Heart right ventricle (tissue), 16 donors: ENCODE measurements at regions not wholly inside any gene's neighbourhood (a gene's known extent, or its start where the extent isn't known, plus 50 kb on each side); places are given as distances from the start of the nearest gene placed in this dataset.

Experiments
- ATAC-seq, 8 donors: fragments of 200-7000 bp; cut with Tn5 transposase; one replicate each; pipeline ENCODE4 v1.9.1; 2020; ENCODE audit warnings: mild to moderate bottlenecking in 8 of 8, moderate library complexity in 8 of 8, moderate number of reproducible peaks in 1 of 8
- DNase-seq, 2 donors: peaks; one replicate each; pipeline ENCODE4 v3.0.0-alpha.2; 2020
- H3K27ac ChIP-seq, 10 donors: fragments of 200-600 bp; sonication (generic) in 2 of 10; one replicate each; pipeline versions ENCODE4 v1.5.0 to v1.8.0; 2020 to 2022; ENCODE audit warnings: mild to moderate bottlenecking in 3 of 10
- H3K27me3 ChIP-seq, 7 donors: fragments of 200-600 bp; one replicate each; pipeline ENCODE4 v1.8.0; 2021 to 2022; ENCODE audit warnings: mild to moderate bottlenecking in 2 of 7
- H3K36me3 ChIP-seq, 9 donors: fragments of 200-600 bp; sonication (generic) in 1 of 9; one replicate each; pipeline versions ENCODE4 v1.5.0 to v1.8.0; 2020 to 2022; ENCODE audit warnings: mild to moderate bottlenecking in 2 of 9
- H3K4me1 ChIP-seq, 9 donors: fragments of 200-600 bp; sonication (generic) in 1 of 9; one replicate each; pipeline versions ENCODE4 v1.5.0 to v1.8.0; 2020 to 2022; ENCODE audit warnings: mild to moderate bottlenecking in 4 of 9
- H3K4me3 ChIP-seq, 10 donors: fragments of 200-600 bp; sonication (generic) in 2 of 10; one replicate each; pipeline versions ENCODE4 v1.5.0 to v1.8.0; 2020 to 2022; ENCODE audit warnings: mild to moderate bottlenecking in 7 of 10, moderate library complexity in 2 of 10
- H3K9me3 ChIP-seq, 11 donors: fragments of 200-600 bp in 10 of 11; sonication (generic) in 2 of 11; one replicate each; pipeline versions ENCODE4 v1.5.0 to v1.8.0; 2013 to 2022; ENCODE audit warnings: mild to moderate bottlenecking in 2 of 11, control low read depth in 1 of 11, moderate library complexity in 1 of 11
- CTCF ChIP-seq, 9 donors: fragments of 200-600 bp; sonication (generic) in 2 of 9; IDR thresholded peaks; one replicate each; pipeline versions ENCODE4 v1.5.0 to v1.8.0; 2021 to 2022; ENCODE audit warnings: antibody characterized with exemption in 9 of 9, mild to moderate bottlenecking in 5 of 9, moderate library complexity in 1 of 9
- WGBS, 2 donors: extraction: QIAGEN DNeasy Blood & Tissue Kit; methylation state at CpG; one replicate each; pipeline ENCODE4 v1.1.7; 2013; ENCODE audit warnings: inconsistent platforms in 1 of 2; 5-methylcytosine and 5-hydroxymethylcytosine counted together
- intact Hi-C, 10 donors: fragments of 100-400 bp; cut with DNase I; formaldehyde crosslinking; loops; one replicate each; pipeline versions ENCODE4 v1.11.1 to v1.14.2; 2022
- donor health status: Arrhythmogenic right ventricular cardiomyopathy.
- donor health status: ischemic (EF 13 %, LVEDD 7.1; RV severe dilation, severe dysfunction).
- donor health status: healthy with polysubstance abuse.
- donor health status: DM: no; HTN: yes; CAD: no.
- donor health status: DM: no; HTN: no; CAD: no.
- donor health status: ischemic (EF 25% LVEDD 6.9; RV normal size, moderate dysfunction).
- donor health status: ischemic (EF 25% LVEDD 5.7; RV mildly dilated, moderate dysfunction).
- donor health status: healthy.
- donor health status: DM: yes; HTN: yes; CAD: no.
- donor health status: Ischemic cardiomyopathy.
- donor health status: ischemic (EF 35%, LVEDD 5.7; RV mildly dilated, moderate dysfunction).
- donor health status: nonischemic (EF 11% LVEDD 7.7; RV severe dilation, severe dysfunction).
- donor health status: DM: yes; HTN: yes; CAD: no.
- donor health status: PGD.
- donor health status: ischemic (EF 29% LVEDD 5.4; RV normal size, mild dysfunction).
- donor health status: nonischemic (EF 23%, LVEDD 6.1; RV moderate dilation, normal function).

DNA sequence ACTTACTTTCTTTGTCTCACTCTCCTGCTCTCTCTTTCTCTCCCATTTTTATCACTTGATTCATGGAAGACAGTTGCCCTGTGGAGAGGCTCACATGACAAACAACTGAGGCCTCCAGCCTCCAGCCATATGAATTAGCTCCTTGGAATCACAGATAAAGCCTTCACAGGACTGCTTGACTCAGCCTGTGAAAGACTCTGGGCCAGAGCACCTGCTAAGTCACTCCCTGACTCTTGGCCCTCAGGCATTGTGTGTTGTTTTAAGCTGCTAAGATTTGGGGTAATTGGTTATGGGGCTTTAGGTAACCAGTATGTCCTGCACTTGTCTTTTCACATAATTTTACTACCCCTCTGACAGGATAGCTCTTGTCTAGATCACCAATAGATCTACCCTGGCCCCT, 334.9 kb downstream of the SOX11 start:
- no peaks in the 10 kb centered on the region for H3K36me3 ChIP-seq
- no peak overlapping the region for H3K27ac ChIP-seq
- intact Hi-C loops = no loop called here
- no peak overlapping the region for H3K4me3 ChIP-seq
- no peak for TF ChIP-seq CTCF (IDR thresholded peaks at IDR 0.05)
- H3K4me1 ChIP-seq = no peaks in the 10 kb centered on the region
- H3K9me3 ChIP-seq = no peaks in the 10 kb centered on the region
- peaks cover 0 to 7% (median 0%) of the 10 kb centered on the region in 7 donors for H3K27me3 ChIP-seq
- ATAC-seq (no peak), DNase-seq (no peak)

DNA sequence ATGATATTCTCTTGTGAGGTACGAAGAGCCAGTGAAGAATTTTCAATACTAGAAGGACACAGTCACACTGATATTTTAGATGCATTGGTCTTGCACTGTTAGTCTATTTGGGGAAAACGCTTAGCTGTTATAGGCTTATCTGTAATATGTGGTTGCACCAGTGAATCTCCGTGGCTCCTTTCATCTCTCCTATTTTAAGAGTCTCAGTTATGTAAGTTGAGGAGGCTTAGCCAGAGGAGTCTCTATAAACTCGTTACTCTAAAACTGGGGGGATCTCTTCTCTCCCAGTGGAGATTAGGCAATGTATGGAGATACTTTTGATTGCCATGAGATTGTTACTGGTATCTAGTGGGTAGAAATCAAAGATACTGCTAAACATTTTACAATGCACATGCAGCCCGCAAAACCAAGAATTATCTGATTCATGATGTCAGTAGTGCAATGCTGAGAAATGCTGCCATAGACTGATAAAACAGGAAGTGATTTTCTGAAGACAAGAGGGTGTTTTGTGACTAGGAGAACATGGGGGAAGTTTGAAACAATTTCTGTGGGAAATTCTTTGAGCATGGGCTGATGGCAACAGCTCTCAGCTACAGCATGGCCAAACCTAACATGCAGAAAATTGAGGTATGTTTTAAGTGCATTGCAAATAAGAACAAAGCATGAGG, 339.1 kb downstream of the SOX11 start:
- ATAC-seq = no peak
- H3K4me1 ChIP-seq = no peaks in the 10 kb centered on the region

DNA sequence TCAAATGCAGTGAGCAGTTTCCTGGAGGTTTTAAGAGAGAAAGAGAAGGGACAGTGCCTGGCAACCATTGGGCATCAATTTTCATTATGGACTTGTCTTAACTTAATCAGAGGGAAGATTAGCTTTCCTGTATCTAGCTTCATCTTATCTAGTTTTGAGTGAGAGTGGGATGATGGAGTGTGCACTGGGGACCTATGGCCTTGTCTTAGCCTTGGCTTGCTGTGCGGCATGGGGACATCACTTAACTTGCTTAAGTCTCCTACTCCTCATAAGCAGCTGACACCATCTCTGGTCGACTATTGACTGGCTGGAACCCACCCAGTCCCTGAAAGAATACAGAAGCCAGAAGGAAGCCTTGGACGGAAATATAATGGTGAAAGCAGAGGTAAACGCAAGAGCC, 344.0 kb downstream of the SOX11 start:
- ATAC-seq (no peak), DNase-seq (no peak)
- intact Hi-C loops = no loop called here
- H3K9me3 ChIP-seq = no peaks in the 10 kb centered on the region
- peaks cover 0 to 12% (median 0%) of the 10 kb centered on the region in 7 donors for H3K27me3 ChIP-seq
- H3K4me1 ChIP-seq = no peaks in the 10 kb centered on the region
- H3K36me3 ChIP-seq = no peaks in the 10 kb centered on the region
- H3K4me3 ChIP-seq = no peak overlapping the region
- TF ChIP-seq CTCF (IDR thresholded peaks at IDR 0.05) = no peak
- H3K27ac ChIP-seq = no peak overlapping the region
- WGBS, 2 donors = 81 to 84% methylated on average over 4 of the region's 4 CpGs

More for the DNA sequence above, 339.1 kb downstream of the SOX11 start:
- Histone ChIP-seq H3K27ac (no peak overlapping the region), H3K9me3 (no peaks in the 10 kb centered on the region), H3K36me3 (no peaks in the 10 kb centered on the region), H3K27me3 (peaks cover 0 to 8% (median 0%) of the 10 kb centered on the region in 7 donors), H3K4me3 (no peak overlapping the region)
- intact Hi-C loops = no loop called here
- DNase-seq = no peak
- WGBS, 2 donors = 46 to 48% methylated on average over 5 of the region's 5 CpGs
- no peak for TF ChIP-seq CTCF (IDR thresholded peaks at IDR 0.05)

- no peaks in the 10 kb centered on the region for H3K9me3 ChIP-seq
- H3K36me3 ChIP-seq = no peaks in the 10 kb centered on the region
- H3K4me1 ChIP-seq = no peaks in the 10 kb centered on the region
- no peak overlapping the region for H3K27ac ChIP-seq
- 85 to 90% methylated on average over 9 of the region's 9 CpGs for WGBS, 2 donors
- no peak for DNase-seq
- no peak for ATAC-seq
- no peak for TF ChIP-seq CTCF (IDR thresholded peaks at IDR 0.05)
- intact Hi-C loops = no loop called here
- H3K27me3 ChIP-seq = peaks cover 0 to 5% (median 0%) of the 10 kb centered on the region in 7 donors
- no peak overlapping the region for H3K4me3 ChIP-seq
Observed at GRCh38 chr2:6043238-6043637, 351.1 kb downstream of the SOX11 start.
